Cardiac muscle cell (in vitro differentiated cells and primary cell): ENCODE measurements at regions not wholly inside any gene's neighbourhood (a gene's known extent, or its start where the extent isn't known, plus 50 kb on each side); places are given as distances from the start of the nearest gene placed in this dataset.

Experiments used
- DNase-seq, 2 donors: peaks; one replicate each; pipeline versions ENCODE4 v3.0.0 to v3.0.0-alpha.2; 2010 to 2017; ENCODE audit warnings: low read depth in 1 of 2, low spot score in 1 of 2
- H3K27ac ChIP-seq: fragments of 200-600 bp; sonication (generic); 2 replicates; pipeline ENCODE4 v1.5.1; 2016
- H3K27me3 ChIP-seq: fragments of 200-600 bp; sonication (generic); 2 replicates; pipeline ENCODE4 v1.6.0; 2016; ENCODE audit warnings: control low read depth
- H3K36me3 ChIP-seq: fragments of 200-600 bp; sonication (generic); 2 replicates; pipeline ENCODE4 v1.5.1; 2016; ENCODE audit warnings: control low read depth
- H3K4me1 ChIP-seq: fragments of 200-600 bp; sonication (generic); 2 replicates; pipeline ENCODE4 v1.8.1; 2017; ENCODE audit warnings: low read depth, mild to moderate bottlenecking, mixed run types
- H3K4me3 ChIP-seq: fragments of 200-600 bp; sonication (generic); 2 replicates; pipeline ENCODE4 v1.5.1; 2016; ENCODE audit warnings: mild to moderate bottlenecking
- H3K9me3 ChIP-seq: fragments of 200-600 bp; sonication (generic); 2 replicates; pipeline ENCODE4 v1.5.1; 2017; ENCODE audit warnings: low read depth, mild to moderate bottlenecking, control low read depth
- TF ChIP-seq, protein P1 (sequence below): IDR thresholded peaks from 2 replicates; pipeline ENCODE4 v1.5.1; 2012; ENCODE audit warnings: low read depth, mild to moderate bottlenecking, low read length

DNA sequence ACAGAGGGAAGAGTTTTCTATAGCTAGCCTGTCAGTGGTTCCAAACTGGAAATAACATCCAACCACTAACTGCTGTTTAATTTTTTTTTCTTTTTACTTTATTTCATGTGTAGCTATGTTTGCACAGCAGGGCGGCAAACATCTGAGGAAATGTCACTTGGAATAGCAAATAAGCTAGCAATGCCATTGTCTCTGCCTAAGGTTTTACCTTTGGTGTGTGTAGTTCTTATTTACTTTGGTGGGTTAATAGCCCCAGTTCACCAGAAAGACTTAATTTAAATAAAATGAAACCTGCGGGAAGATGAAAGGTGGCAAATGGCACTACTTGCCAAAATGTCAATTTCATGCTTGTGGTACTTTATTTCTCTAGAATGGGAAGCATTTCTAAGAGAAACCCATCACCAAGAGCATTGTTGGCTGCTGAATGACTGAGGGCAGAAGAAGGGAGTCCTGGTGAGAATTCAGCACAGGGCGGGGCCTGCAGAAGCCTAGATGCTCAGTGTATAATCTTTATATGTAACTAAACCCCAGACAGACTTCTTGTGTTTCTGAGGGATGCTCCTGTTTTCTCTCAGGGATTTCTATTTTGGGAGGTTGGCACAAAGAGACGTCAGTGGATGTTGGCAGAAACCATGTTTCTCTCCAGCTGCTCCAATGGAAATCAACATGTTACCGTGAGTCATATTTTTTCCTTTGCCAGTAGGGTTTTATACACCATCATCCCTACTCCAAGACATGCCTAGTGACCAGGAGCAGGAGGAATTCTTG, 300.4 kb upstream of the NT5C1B start:
- Histone ChIP-seq H3K36me3 (no peaks in the 10 kb centered on the region), H3K27me3 (no peaks in the 10 kb centered on the region), H3K9me3 (no peaks in the 10 kb centered on the region), H3K4me1 (peaks cover 7% of the 10 kb centered on the region), H3K4me3 (no peak overlapping the region), H3K27ac (no peak overlapping the region)
- TF ChIP-seq, protein P1, sequence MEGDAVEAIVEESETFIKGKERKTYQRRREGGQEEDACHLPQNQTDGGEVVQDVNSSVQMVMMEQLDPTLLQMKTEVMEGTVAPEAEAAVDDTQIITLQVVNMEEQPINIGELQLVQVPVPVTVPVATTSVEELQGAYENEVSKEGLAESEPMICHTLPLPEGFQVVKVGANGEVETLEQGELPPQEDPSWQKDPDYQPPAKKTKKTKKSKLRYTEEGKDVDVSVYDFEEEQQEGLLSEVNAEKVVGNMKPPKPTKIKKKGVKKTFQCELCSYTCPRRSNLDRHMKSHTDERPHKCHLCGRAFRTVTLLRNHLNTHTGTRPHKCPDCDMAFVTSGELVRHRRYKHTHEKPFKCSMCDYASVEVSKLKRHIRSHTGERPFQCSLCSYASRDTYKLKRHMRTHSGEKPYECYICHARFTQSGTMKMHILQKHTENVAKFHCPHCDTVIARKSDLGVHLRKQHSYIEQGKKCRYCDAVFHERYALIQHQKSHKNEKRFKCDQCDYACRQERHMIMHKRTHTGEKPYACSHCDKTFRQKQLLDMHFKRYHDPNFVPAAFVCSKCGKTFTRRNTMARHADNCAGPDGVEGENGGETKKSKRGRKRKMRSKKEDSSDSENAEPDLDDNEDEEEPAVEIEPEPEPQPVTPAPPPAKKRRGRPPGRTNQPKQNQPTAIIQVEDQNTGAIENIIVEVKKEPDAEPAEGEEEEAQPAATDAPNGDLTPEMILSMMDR = no peak
- no peak for DNase-seq

- Histone ChIP-seq H3K4me3 (no peak overlapping the region), H3K4me1 (peaks cover 7% of the 10 kb centered on the region), H3K27ac (no peak overlapping the region), H3K36me3 (no peaks in the 10 kb centered on the region), H3K27me3 (no peaks in the 10 kb centered on the region), H3K9me3 (no peaks in the 10 kb centered on the region)
- TF ChIP-seq, protein P1 = no peak
- no peak for DNase-seq
Measured at GRCh38 chr2:18885457-18885856, 296.1 kb upstream of the NT5C1B start.

DNA sequence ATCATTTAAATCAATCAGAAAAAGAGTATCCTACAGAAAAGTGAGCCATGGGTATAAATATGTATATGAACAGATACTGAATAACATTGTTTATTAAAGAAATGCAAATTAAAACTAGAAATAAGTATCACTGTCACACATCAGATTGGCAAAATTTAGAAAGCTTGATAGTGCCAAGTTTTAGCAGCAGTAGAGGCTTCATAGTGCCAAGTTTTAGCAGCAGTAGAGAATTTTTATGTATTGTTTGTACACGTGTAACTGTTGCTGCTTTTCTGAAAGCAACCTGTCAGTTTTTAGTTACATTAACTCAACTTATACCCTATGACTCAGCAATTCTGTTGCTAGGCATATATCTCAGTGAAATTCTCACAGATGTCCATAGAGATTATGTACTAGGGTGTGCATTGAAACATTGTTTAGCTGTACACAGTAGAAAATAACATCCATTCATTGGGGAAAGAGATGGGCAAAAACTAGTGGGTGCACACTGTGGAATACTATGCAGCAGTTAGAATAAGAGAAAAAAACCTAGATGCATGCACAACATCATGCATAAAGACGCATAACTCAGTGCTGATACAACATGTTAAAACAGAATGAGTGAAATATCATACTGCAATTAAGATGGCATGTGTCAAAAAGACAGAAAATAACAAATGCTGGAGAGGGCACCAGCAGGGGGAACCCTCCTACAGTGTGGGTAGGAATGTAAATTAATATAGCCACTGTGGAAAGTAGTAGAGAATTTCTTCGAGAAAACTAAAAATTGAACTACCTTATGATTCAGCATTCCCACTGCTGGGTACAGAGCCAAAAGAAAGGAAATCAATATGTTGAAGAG, 294.5 kb upstream of the NT5C1B start:
- peak in 1 of 2 donors; percentile 41 for DNase-seq
- H3K27ac ChIP-seq = no peak overlapping the region
- no peaks in the 10 kb centered on the region for H3K36me3 ChIP-seq
- TF ChIP-seq, protein P1 = peak; percentile 39
- no peaks in the 10 kb centered on the region for H3K27me3 ChIP-seq
- no peaks in the 10 kb centered on the region for H3K9me3 ChIP-seq
- no peak overlapping the region for H3K4me3 ChIP-seq
- H3K4me1 ChIP-seq = peaks cover 7% of the 10 kb centered on the region

DNA sequence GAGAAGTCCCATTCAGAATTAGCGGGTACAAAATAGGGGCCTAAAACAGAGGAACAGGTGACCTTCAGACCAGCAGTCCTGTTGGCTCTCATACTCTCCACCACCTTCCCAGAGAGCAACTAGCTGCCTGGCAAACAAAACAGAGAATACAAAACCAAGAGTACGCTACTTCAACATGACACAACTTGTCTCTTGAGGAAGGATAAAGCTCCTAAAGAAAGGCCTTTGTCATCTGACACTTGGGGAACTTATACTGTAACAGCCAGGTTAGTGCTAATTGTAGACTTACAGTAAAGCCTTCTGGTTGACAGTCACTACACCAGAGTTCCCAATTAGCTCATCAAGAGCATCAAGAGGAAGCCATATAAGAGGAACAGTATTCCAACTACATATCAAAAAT, 282.1 kb upstream of the NT5C1B start:
- Histone ChIP-seq H3K27me3 (no peaks in the 10 kb centered on the region), H3K4me1 (no peaks in the 10 kb centered on the region), H3K4me3 (no peak overlapping the region), H3K36me3 (no peaks in the 10 kb centered on the region), H3K27ac (peak overlapping the region; percentile 35), H3K9me3 (no peaks in the 10 kb centered on the region)
- TF ChIP-seq, protein P1 = no peak
- peak in 1 of 2 donors; percentile 14 for DNase-seq

DNA sequence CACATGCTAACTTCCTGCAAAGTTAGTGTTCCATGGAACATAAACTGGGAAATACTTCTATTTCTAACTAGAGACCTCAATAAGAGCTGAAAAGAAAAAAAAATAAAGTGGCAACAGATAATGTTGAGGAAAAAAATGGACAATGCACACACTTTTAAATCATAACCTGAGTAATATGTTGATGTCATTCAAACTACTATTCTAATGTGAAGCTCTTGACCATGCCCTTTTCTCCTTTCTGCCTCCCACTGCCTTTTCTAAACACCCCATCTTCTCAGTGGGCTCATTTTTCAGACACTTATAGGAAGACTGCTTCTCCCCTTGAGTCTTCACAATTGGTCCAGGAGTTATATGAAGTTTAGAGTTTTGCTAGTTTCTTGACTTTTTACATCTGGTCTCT, 280.9 kb upstream of the NT5C1B start:
- Histone ChIP-seq H3K4me3 (no peak overlapping the region), H3K4me1 (no peaks in the 10 kb centered on the region), H3K36me3 (no peaks in the 10 kb centered on the region), H3K27me3 (no peaks in the 10 kb centered on the region), H3K9me3 (no peaks in the 10 kb centered on the region), H3K27ac (no peak overlapping the region)
- no peak for DNase-seq
- TF ChIP-seq, protein P1 = no peak
